HL-60 (cell line): ENCODE measurements at regions not wholly inside any gene's neighbourhood (a gene's known extent, or its start where the extent isn't known, plus 50 kb on each side); places are given as distances from the start of the nearest gene placed in this dataset.

ENCODE experiments used
- DNase-seq, 2 experiments: peaks; one replicate each; pipeline ENCODE4 v3.0.0-alpha.2; 2010 to 2020; ENCODE audit warnings: low read depth in 1 of 2, low spot score in 1 of 2
- H3K27ac ChIP-seq: fragments of 250-450 bp; sonication (Bioruptor Pico); replicated peaks from 2 replicates; pipeline ENCODE4 v1.5.1; 2020; ENCODE audit warnings: mild to moderate bottlenecking, moderate library complexity
- H3K27me3 ChIP-seq: fragments of 250-450 bp; sonication (Bioruptor Pico); 2 replicates; pipeline ENCODE4 v1.5.1; 2021; ENCODE audit warnings: mild to moderate bottlenecking, moderate library complexity; ENCODE audit not compliant: insufficient read depth, poor library complexity, severe bottlenecking
- H3K4me3 ChIP-seq: replicated peaks from 2 replicates; pipeline ENCODE4 v1.5.1; 2011; ENCODE audit warnings: mild to moderate bottlenecking, control low read depth, low read length; ENCODE audit not compliant: insufficient read depth
- CTCF ChIP-seq: IDR thresholded peaks from one replicate; pipeline ENCODE4 v1.5.1; 2011; ENCODE audit warnings: low read length, control low read depth, inconsistent platforms; ENCODE audit not compliant: insufficient read depth
- GABPA ChIP-seq: IDR thresholded peaks from 2 replicates; pipeline ENCODE4 v1.6.1; 2012; ENCODE audit warnings: low read depth
- POLR2AphosphoS5 ChIP-seq: IDR thresholded peaks from 2 replicates; pipeline ENCODE4 v1.6.1; 2012; ENCODE audit warnings: low read depth
- REST ChIP-seq: IDR thresholded peaks from 2 replicates; pipeline ENCODE4 v1.6.1; 2012; ENCODE audit warnings: low read depth; ENCODE audit not compliant: insufficient replicate concordance
- SPI1 ChIP-seq: IDR thresholded peaks from 2 replicates; pipeline ENCODE4 v1.6.1; 2012; ENCODE audit warnings: low read depth, mild to moderate bottlenecking, borderline replicate concordance

DNA sequence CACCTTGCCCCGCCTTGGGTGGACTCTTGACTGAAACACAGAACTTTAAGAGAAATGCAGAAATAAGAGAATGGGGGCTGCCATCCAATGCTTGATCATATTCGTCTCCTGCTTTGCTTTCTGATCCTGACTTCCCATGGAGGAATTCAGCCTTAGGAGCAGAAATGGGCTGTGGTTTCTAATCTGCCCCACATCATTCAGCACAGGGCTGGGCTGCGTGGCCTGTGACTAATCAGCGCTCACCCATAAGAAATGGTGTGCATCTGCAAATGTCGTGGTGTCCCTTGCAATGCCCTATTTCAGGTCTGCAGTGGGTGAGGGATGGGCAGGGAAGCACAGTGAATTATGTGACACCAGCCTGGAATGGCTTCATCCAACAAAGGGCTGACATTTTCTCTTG is 60.7 kb upstream of the URI1 start:
- TF ChIP-seq REST (no peak), POLR2AphosphoS5 (no peak), GABPA (no peak), CTCF (no peak), SPI1 (no peak)
- Histone ChIP-seq H3K27ac (no peak overlapping the region), H3K4me3 (no peak overlapping the region), H3K27me3 (no peaks in the 10 kb centered on the region)
- no peak for DNase-seq

- no peaks in the 10 kb centered on the region for H3K27me3 ChIP-seq
- H3K4me3 ChIP-seq, result no peak overlapping the region
- TF ChIP-seq SPI1 (no peak), POLR2AphosphoS5 (no peak), REST (no peak)
- DNase-seq, result no peak
- H3K27ac ChIP-seq, result no peak overlapping the region
Observed at GRCh38 chr19:29882719-29883105, 59.3 kb upstream of the URI1 start.

- TF ChIP-seq CTCF (no peak), REST (no peak), POLR2AphosphoS5 (no peak), SPI1 (no peak), GABPA (no peak)
- no peaks in the 10 kb centered on the region for H3K27me3 ChIP-seq
- no peak for DNase-seq
- no peak overlapping the region for H3K27ac ChIP-seq
- no peak overlapping the region for H3K4me3 ChIP-seq
Observed at GRCh38 chr19:29884044-29884443, 58.0 kb upstream of the URI1 start.

GRCh38 chr19:29884466-29884865 is 57.6 kb upstream of the URI1 start:
- Histone ChIP-seq H3K4me3 (no peak overlapping the region), H3K27ac (no peak overlapping the region), H3K27me3 (no peaks in the 10 kb centered on the region)
- TF ChIP-seq GABPA, result no peak
- TF ChIP-seq CTCF, result no peak
- no peak for TF ChIP-seq REST
- no peak for TF ChIP-seq SPI1
- no peak for TF ChIP-seq POLR2AphosphoS5
- DNase-seq, result no peak
